Keratinocyte (primary cell): ENCODE measurements at regions not wholly inside any gene's neighbourhood (a gene's known extent, or its start where the extent isn't known, plus 50 kb on each side); places are given as distances from the start of the nearest gene placed in this dataset.

Experiments
- CTCF ChIP-seq, 3 experiments: IDR thresholded peaks in 1 of 3; conservative IDR thresholded peaks in 1 of 3; optimal IDR thresholded peaks in 1 of 3; 2 replicates in 2 of 3; 3 replicates in 1 of 3; pipeline versions ENCODE3 to v1.5.1; 2011; ENCODE audit warnings: low read length in 3 of 3, mild to moderate bottlenecking in 3 of 3, moderate library complexity in 2 of 3, control low read depth in 1 of 3, inconsistent platforms in 1 of 3; ENCODE audit not compliant: insufficient read depth in 2 of 3; ENCODE audit errors: extremely low read depth in 1 of 3
- EZH2 ChIP-seq: IDR thresholded peaks from one replicate; pipeline ENCODE4 v1.6.1; 2012; ENCODE audit warnings: inconsistent platforms, mild to moderate bottlenecking, low read length, moderate library complexity

GRCh38 chr4:145417348-145418130 is 64.1 kb upstream of the SMAD1 start:
- TF ChIP-seq CTCF (optimal IDR thresholded peaks at IDR 0.05 in 1 of 3, IDR thresholded peaks at IDR 0.05 in 1 of 3, conservative IDR thresholded peaks at IDR 0.05 in 1 of 3; ENCODE audit: extremely low read depth in 1 of 3, insufficient read depth in 2 of 3, low read length in 3 of 3) (no peak), EZH2 (no peak)
